ENCODE measurements at regions not wholly inside any gene's neighbourhood (a gene's known extent, or its start where the extent isn't known, plus 50 kb on each side); places are given as distances from the start of the nearest gene placed in this dataset.

GRCh38 chr11:131079036-131079435, 162.8 kb upstream of the SNX19 start:
- no peak for ATAC-seq
- intact Hi-C loops (cut with micrococcal nuclease) (no loop called here), in situ Hi-C loops (cut with MboI) (no loop called here)
- H2AFZ ChIP-seq (ENCODE audit: low read depth, low read length) = no peak overlapping the region
- H3K9me1 ChIP-seq (ENCODE audit: control insufficient read depth, insufficient read depth, low read length) = no peaks in the 10 kb centered on the region
- no peak for DNase-seq (ENCODE audit: extremely low read depth in 1 of 4, low spot score in 3 of 4)
- ChIA-PET POLR2A (no interaction called here), CTCF (ENCODE audit: low intra/inter-chr PET ratio) (no interaction called here)
- H3K4me1 ChIP-seq (replicated peaks in 1 of 2; ENCODE audit: control insufficient read depth in 2 of 2, insufficient read depth in 2 of 2, low read length in 2 of 2) = no peaks in the 10 kb centered on the region
- no peak overlapping the region for H3K9ac ChIP-seq (ENCODE audit: insufficient read depth in 1 of 2, low read depth in 2 of 2, low read length in 2 of 2)
- no TSS peak for BruUV-seq (replicated peaks)
- H3K4me3 ChIP-seq = no peak overlapping the region
- no peaks in the 10 kb centered on the region for H4K20me1 ChIP-seq (replicated peaks; ENCODE audit: control insufficient read depth, insufficient read depth, low read length)
- no peak for TF ChIP-seq ESRRA (IDR thresholded peaks at IDR 0.05; ENCODE audit: borderline replicate concordance, low read depth)
- no peak for TF ChIP-seq FOXO4 (CRISPR knock-in tag; IDR thresholded peaks at IDR 0.05)
- no peak for TF ChIP-seq DIDO1 (tag; IDR thresholded peaks at IDR 0.05; ENCODE audit: low read depth)
- TF ChIP-seq EZH2 (IDR thresholded peaks at IDR 0.05; ENCODE audit: borderline replicate concordance, low read depth, low read length) = no peak
- TF ChIP-seq ZNF668 (CRISPR knock-in tag; IDR thresholded peaks at IDR 0.05) = no peak
- no peak for TF ChIP-seq PCBP1 (IDR thresholded peaks at IDR 0.05; ENCODE audit: low read depth, low read length, poor library complexity, severe bottlenecking)
- TF ChIP-seq ARID3B (CRISPR knock-in tag; IDR thresholded peaks at IDR 0.05; ENCODE audit: borderline replicate concordance) = no peak
- no peak for TF ChIP-seq IFI16 (CRISPR knock-in tag; IDR thresholded peaks at IDR 0.05)
- no peak for TF ChIP-seq KAT8 (IDR thresholded peaks at IDR 0.05; ENCODE audit: low read depth)
- no peak for TF ChIP-seq NR1H2 (CRISPR knock-in tag; IDR thresholded peaks at IDR 0.05)
- H3K9me3 ChIP-seq (replicated peaks; ENCODE audit: control insufficient read depth, insufficient read depth, low read depth, low read length) = no peaks in the 10 kb centered on the region
- no peak for FAIRE-seq
- 0% methylated on average over 3 of the region's 3 CpGs for WGBS (ENCODE audit: insufficient coverage, low coverage, missing lambda C conversion rate)
- no peaks in the 10 kb centered on the region for H3K79me2 ChIP-seq (ENCODE audit: control insufficient read depth, insufficient read depth, low read length)
- no peaks in the 10 kb centered on the region for H3K36me3 ChIP-seq (ENCODE audit: control insufficient read depth, insufficient read depth, low read length)
- H3K27ac ChIP-seq (ENCODE audit: extremely low read depth, low read depth, low read length) = no peak overlapping the region
- H3K4me2 ChIP-seq (ENCODE audit: insufficient read depth, low read length) = no peak overlapping the region
- no peaks in the 10 kb centered on the region for H3K27me3 ChIP-seq (ENCODE audit: control insufficient read depth in 2 of 2, insufficient read depth in 2 of 2, low read length in 2 of 2)

Measured in K562 (cell line).